Left renal pelvis (tissue), 4 donors: ENCODE measurements at regions not wholly inside any gene's neighbourhood (a gene's known extent, or its start where the extent isn't known, plus 50 kb on each side); places are given as distances from the start of the nearest gene placed in this dataset.
"Not testable (repeated sequence)": the region's sequence is repeated elsewhere in the genome, so short reads cannot be mapped to it uniquely, and the experiment has no call there.

Source experiments
- DNase-seq, 4 donors: peaks; one replicate each; pipeline ENCODE4 v3.0.0-alpha.2; 2013; ENCODE audit warnings: low read depth in 4 of 4, low spot score in 3 of 4

- DNase-seq, result no peak
Observed at GRCh38 chr17:14745541-14745940, 444.7 kb downstream of the HS3ST3B1 start.

- DNase-seq, result no peak
Observed at GRCh38 chr17:14744761-14745473, 444.0 kb downstream of the HS3ST3B1 start.

GRCh38 chr17:14741491-14741890, 440.6 kb downstream of the HS3ST3B1 start:
- DNase-seq, result no peak

- DNase-seq, result no peak
Observed at GRCh38 chr17:14739656-14740431, 439.0 kb downstream of the HS3ST3B1 start.

GRCh38 chr17:14738652-14738988, 437.7 kb downstream of the HS3ST3B1 start:
- no peak for DNase-seq

GRCh38 chr17:14737984-14738651, 437.2 kb downstream of the HS3ST3B1 start:
- no peak for DNase-seq

- no peak for DNase-seq
Observed at GRCh38 chr17:14736631-14737030, 435.8 kb downstream of the HS3ST3B1 start.

- no peak for DNase-seq
Observed at GRCh38 chr17:14733376-14733775, 432.5 kb downstream of the HS3ST3B1 start.

- no peak for DNase-seq
Observed at GRCh38 chr17:14732211-14732610, 431.3 kb downstream of the HS3ST3B1 start.

GRCh38 chr17:14731591-14731990, 430.7 kb downstream of the HS3ST3B1 start:
- DNase-seq, result no peak

GRCh38 chr17:14730821-14731220, 429.9 kb downstream of the HS3ST3B1 start:
- no peak for DNase-seq

- no peak for DNase-seq
Observed at GRCh38 chr17:14725729-14726128, 424.8 kb downstream of the HS3ST3B1 start.

GRCh38 chr17:14724770-14725169, 423.9 kb downstream of the HS3ST3B1 start:
- DNase-seq, result no peak

- not testable (repeated sequence) for DNase-seq
Observed at GRCh38 chr17:14723349-14723748, 422.5 kb downstream of the HS3ST3B1 start.

- no peak for DNase-seq
Observed at GRCh38 chr17:14719942-14720341, 419.1 kb downstream of the HS3ST3B1 start.

GRCh38 chr17:14717859-14718258, 417.0 kb downstream of the HS3ST3B1 start:
- no peak for DNase-seq

- DNase-seq, result no peak
Observed at GRCh38 chr17:14715561-14715960, 414.7 kb downstream of the HS3ST3B1 start.

GRCh38 chr17:14712611-14713021, 411.7 kb downstream of the HS3ST3B1 start:
- no peak for DNase-seq

- no peak for DNase-seq
Observed at GRCh38 chr17:14704121-14704520, 403.2 kb downstream of the HS3ST3B1 start.

- DNase-seq, result no peak
Observed at GRCh38 chr17:14701886-14702285, 401.0 kb downstream of the HS3ST3B1 start.

- DNase-seq, result no peak
Observed at GRCh38 chr17:14699574-14700185, 398.8 kb downstream of the HS3ST3B1 start.
